H54 (cell line): ENCODE measurements at regions not wholly inside any gene's neighbourhood (a gene's known extent, or its start where the extent isn't known, plus 50 kb on each side); places are given as distances from the start of the nearest gene placed in this dataset.

Source experiments
- DNase-seq: peaks from one replicate; pipeline ENCODE4 v3.0.0; 2011; ENCODE audit warnings: low spot score, mixed read lengths; ENCODE audit not compliant: insufficient read length
- FAIRE-seq: peaks from 3 replicates; lab custom pipeline; 2011; peaks lifted over from hg19 to GRCh38; lab: Jason Lieb, UNC
- POLR2A ChIP-seq: IDR thresholded peaks from 2 replicates; pipeline ENCODE4 v1.6.1; 2011; ENCODE audit warnings: low read depth, mild to moderate bottlenecking, low read length

DNA sequence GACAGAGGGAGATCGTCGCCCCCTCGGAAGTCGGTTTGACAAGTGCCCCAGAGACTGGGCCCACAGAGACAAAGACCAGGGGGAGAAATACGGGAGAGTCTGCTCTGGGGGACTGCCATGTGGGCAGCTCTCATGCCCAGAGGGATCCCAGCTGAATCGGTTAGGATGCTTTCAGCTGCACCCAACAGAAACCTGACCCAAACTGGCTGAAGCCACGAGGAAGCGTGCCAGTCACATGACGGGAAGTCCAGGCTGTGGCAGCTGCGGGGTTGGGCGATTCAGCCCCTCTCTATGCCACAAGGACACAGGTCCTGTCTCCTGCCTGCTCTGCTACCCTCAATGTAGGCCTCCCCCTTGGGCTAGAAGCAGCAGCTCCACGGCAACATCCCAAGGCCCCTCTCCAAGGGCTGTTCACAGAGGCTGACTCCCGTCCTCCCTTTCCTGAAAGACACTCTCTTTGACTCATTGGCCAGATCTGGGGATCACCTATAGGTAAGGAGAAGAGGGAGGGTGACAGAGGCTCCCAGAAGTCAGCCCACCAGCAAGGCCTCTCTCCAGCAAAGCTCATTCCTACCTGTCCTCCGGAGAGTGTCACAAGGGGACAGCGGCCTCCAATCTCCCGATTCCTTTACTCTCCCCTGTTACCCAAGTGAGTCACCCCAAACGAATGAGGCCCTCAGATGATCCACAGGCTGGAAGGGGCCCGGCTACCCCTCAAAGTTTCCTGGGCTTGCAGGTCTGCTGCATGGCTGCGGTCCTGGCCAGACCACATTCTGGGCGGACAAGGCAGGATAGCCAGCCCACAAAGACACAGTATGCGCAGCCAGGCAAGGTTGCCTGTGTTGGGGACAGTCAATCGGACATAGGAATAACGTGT, 75.8 kb downstream of the RBFOX3 start:
- DNase-seq (no peak), FAIRE-seq (no peak)
- TF ChIP-seq POLR2A: no peak

DNA sequence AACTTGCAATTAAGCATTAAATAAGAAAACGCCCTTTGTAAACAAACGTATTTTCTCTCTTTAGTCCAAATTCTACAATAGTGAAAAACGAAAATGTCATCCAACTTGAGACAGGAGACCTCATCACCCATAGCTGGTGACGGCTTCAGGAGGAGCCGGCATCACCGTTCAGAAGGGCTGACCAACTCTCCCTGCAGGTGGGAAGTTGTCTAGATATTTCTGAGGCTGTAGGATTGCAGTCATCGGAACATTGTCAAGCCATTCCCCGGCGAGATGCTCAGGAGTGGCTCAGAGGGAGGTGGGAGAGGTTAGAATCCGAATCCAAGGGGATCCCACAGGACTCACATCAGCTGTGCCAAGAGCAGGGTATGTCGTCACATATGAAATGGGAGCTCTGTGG, 76.7 kb downstream of the RBFOX3 start:
- no peak for DNase-seq
- FAIRE-seq: no peak
- no peak for TF ChIP-seq POLR2A

DNA sequence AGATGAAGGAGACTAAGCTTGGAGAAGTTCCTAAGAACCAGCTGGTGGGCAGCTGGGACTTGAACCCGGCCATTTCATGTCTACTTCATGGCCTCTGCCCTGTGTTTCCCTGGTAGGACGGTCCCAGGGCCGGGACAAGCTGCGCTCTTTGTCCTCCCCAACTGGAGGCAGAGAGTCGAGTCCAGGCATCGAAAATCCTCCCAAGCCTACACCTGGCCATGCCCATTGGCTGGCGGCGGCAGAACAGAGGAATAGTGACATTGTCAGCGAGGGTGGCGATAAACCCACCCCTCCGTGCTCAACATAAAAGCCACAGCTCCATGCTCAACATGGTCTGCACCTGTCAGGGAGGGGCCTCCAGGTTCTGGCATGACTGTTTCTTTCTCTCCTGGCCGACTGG, 77.7 kb downstream of the RBFOX3 start:
- FAIRE-seq: no peak
- no peak for DNase-seq
- no peak for TF ChIP-seq POLR2A

DNA sequence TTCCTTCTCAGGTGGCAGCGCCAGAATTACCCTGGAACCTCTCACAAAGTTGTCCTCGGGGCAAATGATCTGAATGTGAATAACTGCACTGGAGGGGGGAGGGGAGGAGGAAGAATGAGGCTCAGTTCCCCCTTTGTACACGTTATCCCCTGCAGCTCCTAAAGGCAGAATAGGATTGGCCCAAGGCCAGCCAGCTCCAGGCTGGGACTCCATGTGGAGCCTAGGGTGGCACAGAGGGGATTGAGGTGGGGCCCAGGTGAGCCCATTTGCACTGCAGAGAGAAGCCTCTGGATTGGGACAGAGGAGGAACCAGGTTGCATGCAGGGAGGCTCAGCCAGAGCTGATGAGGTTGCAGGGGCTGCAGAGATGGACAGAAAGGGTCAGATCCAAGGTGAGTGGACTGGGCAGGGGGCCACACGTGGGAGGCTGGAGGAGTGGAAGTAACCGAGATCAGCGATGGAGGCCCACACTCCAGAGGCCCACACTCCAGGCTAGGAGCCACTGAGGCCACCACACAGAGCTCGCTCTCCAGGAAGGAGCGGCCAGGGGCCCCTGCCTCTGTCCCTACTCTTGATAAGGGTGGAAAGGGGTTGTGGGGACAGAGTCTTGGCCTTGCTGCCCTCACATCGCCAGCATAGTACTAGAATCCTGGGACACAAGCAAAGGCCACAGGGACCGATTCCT, 78.6 kb downstream of the RBFOX3 start:
- TF ChIP-seq POLR2A: no peak
- no peak for FAIRE-seq
- no peak for DNase-seq

DNA sequence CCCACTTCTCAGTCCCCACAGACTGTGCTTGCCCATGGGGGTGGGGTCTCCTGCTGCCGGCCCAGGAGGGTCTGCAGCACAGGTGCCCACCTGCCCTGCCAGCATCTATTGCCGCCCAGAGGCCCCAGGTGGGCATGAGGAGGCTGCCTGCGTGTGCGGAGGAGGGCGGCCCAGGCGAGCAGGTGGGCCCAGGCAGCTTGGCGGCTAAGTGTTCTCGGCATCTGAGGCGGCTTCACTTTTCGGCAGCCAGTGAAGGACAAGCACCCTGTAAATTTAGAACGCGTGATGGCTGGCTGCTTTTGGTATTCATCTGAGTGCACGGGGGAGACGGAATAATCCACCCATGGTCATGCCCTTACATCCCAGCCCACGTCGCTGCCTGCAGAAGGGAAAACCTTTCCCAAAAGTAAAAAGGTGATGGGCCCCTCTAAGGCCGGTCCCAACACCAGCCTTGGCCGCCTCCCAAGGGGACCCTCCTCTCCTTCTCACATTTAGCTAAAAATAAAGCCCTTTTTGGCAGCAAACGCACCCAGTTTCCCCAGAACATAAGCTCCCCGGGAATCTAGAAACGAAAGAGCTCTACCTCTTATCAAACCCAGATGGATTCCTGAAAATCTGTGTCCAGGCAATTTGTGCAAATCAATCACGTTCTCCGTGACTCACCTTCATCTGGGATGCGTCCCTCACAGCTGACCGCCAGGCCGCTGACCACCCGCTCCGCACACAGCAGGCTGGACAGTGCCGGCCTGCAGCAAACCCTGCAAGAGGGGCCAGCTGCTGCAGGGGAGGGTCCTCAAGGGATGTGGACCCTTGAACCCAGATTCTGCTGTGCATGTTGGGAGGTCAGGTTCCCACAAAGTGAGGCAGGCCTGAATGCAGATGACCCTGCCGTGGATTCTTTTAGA, 79.4 kb downstream of the RBFOX3 start:
- TF ChIP-seq POLR2A: no peak
- FAIRE-seq (no peak), DNase-seq (no peak)

DNA sequence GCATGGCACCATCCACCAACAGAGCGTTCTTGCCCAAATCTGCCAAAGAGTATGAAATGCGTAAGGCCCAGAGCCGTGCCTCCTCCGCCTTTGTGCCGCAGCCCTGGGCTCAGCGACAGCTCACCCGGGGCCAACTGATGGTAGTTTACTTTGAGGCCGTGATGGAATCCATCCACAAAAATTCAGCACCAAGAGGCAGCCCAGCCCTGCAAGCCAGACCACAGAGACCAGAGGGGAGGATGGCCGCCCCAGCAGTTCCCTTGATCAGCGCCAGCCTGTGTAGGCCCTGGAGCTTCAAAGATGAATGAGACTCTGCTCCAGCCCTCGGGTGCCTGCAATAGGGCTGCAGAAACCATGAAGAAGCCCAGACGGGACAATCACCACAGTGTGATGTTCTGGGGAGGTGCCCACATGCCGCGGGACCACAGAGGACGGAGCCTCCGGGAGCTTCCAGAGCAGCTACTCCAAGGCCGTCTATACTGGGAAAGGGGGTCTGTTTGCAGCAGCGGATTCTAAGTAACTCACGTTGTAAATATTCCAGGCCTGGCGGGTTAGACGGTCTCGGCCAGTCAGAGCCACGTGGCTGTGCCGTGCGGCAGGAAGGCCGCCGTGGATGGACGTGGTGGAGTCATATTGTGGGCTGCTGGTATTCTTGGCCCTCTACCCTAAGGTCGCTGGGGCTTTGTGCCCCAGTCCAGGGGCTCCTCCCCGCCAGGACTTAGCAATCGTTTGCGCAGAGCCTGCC, 80.3 kb downstream of the RBFOX3 start:
- FAIRE-seq (no peak), DNase-seq (no peak)
- TF ChIP-seq POLR2A: no peak

DNA sequence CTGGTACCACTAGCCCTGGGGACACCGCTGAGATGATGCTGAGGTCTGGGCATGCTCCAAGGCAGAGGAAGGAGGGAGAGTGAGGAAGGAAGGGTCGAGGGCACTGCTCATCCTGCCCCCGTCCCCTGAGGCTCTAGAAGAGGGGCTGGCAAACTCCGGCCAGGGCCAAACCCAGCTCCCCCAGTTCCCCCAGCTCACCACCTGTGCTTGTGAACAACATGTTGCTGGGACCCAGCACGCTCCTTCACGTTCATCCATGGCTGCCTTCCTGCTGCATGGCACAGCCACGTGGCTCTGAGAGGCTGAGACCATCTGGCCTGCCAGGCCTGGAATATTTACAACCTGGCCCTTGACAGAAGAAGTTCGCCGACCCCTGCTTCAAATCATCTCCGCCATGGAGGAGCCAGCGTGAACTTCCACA, 81.2 kb downstream of the RBFOX3 start:
- no peak for FAIRE-seq

DNA sequence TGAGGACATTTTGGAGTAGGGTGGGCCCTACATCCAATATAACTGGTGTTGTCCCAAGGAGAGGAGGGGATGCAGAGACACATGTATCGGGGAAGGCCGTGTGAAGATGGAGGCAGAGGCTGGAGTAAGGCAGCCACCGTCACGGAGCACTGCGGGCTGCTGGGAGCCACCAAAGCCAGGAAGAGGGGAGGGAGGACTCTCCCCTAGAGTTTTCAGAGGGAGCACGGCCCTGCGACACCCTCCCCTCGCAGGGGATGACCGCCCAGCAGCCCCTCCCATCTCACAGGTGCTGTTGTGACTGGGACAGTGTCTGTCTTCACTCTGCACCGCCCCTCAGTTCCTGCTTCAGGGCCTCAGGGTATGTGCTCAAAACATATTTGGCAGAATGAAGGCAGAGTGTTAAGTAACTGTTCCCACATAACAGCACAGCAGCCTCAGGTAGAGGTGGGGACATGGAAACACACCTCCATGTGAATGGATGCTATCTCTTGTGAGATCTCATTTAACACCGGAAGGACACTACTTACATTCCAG, 82.2 kb downstream of the RBFOX3 start:
- FAIRE-seq (no peak), DNase-seq (no peak)
- TF ChIP-seq POLR2A: no peak

More for the DNA sequence above, 81.2 kb downstream of the RBFOX3 start:
- TF ChIP-seq POLR2A: no peak
- DNase-seq: no peak

DNA sequence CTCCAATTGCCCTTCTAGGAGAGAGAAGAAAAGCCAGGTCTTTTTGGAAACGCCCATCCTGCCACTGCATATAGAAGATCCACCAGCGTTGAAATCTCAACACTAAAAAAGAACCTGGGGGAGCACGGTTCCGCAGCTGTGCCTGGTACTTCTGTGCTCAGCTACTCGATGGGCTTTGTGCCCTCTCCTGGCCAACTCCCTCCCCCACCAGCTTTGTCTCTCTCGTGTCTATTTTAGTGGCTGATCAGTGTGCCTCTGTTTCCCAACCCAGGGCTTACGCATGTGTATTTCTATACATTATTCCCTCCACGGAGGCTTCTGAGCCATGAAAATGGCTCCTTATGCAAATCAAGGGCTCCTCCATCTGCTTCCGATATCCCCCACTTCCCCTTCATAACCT, 83.5 kb downstream of the RBFOX3 start:
- no peak for TF ChIP-seq POLR2A
- FAIRE-seq (no peak), DNase-seq (no peak)

DNA sequence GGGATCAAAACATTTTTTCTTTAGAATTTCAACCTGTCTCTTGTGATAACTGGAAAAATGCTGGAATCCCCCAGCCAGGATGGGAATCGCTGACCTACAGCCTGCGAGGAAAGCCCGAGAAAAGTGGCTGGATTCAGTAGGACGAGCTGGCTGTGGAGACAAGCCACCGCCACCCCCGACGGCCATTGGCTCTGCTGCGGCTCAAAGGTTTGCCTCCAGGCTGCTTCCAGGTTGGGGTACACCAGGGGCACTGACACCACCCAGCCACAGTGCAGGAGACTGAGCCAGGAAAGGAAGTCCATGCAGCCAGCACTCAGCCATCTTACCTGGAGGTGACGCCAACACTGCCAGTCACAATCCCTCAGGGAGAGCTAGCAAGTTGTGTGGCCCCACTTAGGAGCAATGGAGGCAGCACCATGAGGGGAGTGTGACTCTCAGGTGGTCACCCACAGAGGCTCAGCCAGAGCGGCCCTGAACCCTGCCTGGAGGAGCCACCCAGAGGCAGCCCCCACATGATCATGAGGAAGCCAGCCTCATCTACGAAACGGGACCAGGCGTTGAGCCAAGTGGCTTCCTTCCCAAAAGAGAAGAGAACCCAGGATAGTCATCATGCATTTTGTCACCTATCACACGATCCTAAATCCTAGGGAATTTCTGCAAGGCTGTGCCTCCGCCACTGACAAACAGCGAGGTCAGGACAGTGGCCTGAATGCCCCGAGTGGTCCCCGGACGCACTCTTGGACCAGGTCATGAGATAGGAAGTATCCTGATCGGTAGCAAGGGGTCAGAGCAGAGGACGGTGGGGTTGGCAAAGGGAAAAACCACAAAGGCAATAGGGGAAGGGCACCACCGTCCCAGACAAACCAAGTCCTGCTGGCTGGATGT, 84.8 kb downstream of the RBFOX3 start:
- DNase-seq (no peak), FAIRE-seq (no peak)
- no peak for TF ChIP-seq POLR2A

DNA sequence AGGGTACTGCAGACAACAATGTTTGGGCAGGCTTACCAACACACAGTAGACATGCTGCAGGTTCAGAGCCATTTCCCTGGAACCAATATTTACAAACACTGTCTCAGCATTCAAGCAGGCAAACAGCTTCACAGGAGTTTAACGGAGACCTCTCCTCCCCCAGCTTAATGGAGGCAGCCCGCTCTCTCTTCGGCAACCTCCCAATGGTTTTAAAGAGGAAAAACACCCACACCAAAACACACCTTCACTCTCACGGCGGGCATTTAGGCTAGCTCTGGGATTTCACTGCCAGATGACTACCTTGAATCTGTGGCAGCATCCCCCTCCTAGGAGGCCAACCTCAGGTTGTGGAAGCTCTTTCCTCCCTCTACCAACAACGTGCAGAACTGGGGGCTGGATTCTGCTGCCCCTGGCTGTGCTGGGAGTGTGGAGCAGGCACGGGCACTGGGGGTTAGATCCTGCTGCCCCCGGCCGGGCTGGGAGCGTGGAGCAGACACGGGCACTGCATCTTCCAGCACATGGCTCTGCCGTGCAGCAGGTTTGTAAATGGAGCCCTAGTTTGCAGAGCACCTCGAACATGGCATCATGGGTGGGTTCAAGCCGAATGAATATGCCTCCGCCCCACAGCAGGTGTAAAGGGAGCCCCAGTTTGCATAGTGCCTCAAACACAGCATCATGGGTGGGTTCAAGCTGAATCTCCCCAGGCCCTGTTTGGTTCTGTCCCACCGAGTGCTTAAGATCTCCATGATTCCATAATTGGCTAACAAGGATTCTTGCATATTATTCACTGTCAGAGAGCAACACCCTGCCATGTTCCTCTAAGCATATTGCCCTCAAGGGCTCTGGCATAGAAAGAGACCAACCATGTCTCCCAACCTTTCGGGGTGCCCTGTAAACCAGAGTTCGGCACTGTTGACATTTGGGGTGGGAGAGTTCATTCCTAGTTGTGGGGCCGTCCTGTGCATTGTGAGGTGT, 86.4 kb downstream of the RBFOX3 start:
- FAIRE-seq: no peak
- DNase-seq: no peak
- TF ChIP-seq POLR2A: no peak

DNA sequence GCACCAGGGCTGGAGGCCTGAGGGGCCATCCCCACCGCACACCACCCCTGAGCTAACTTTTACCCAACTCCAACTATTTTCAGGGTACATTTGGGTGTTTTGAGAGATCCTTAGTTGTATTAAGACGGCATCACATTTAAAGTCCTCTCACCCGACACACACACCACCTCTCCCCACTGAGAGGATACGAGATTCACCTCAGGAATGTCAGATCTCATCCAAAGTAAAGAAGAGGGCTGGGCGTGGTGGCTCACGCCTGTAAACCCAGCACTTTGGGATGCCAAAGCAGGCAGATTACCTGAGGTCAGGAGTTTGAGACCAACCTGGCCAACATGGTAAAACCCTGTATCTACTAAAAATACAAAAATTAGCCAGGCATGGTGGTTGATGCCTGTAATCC, 88.4 kb downstream of the RBFOX3 start:
- no peak for TF ChIP-seq POLR2A
- DNase-seq (no peak), FAIRE-seq (no peak)
